ENCODE measurements at regions not wholly inside any gene's neighbourhood (a gene's known extent, or its start where the extent isn't known, plus 50 kb on each side); places are given as distances from the start of the nearest gene placed in this dataset.

GRCh38 chr10:43882711-43883110 is 234.0 kb upstream of the ZNF32 start:
- Histone ChIP-seq H3K27ac (ENCODE audit: low read length) (no peak overlapping the region), H3K36me3 (ENCODE audit: control insufficient read depth, insufficient read depth, low read length) (no peaks in the 10 kb centered on the region), H3K27me3 (ENCODE audit: control insufficient read depth, insufficient read depth, low read length) (no peaks in the 10 kb centered on the region), H3K4me1 (ENCODE audit: control insufficient read depth, insufficient read depth, low read length) (no peaks in the 10 kb centered on the region), H3K9me3 (ENCODE audit: control insufficient read depth, low read depth, low read length) (no peaks in the 10 kb centered on the region), H3K4me3 (ENCODE audit: low read length) (no peak overlapping the region)
- DNase-seq, result no peak
- no CpG with 5 or more reads among the region's 2 CpGs for WGBS (ENCODE audit: insufficient coverage, low lambda C conversion rate)

- DNase-seq, result no peak
- H3K27ac ChIP-seq (ENCODE audit: low read length), result no peak overlapping the region
- H3K4me1 ChIP-seq (ENCODE audit: control insufficient read depth, insufficient read depth, low read length), result no peaks in the 10 kb centered on the region
- no peaks in the 10 kb centered on the region for H3K9me3 ChIP-seq (ENCODE audit: control insufficient read depth, low read depth, low read length)
- H3K27me3 ChIP-seq (ENCODE audit: control insufficient read depth, insufficient read depth, low read length), result no peaks in the 10 kb centered on the region
- no peak overlapping the region for H3K4me3 ChIP-seq (ENCODE audit: low read length)
- H3K36me3 ChIP-seq (ENCODE audit: control insufficient read depth, insufficient read depth, low read length), result no peaks in the 10 kb centered on the region
- no CpG with 5 or more reads among the region's 2 CpGs for WGBS (ENCODE audit: insufficient coverage, low lambda C conversion rate)
Observed at GRCh38 chr10:43881657-43882056, 233.0 kb upstream of the ZNF32 start.

GRCh38 chr10:43880160-43880559 is 231.5 kb upstream of the ZNF32 start:
- no peak overlapping the region for H3K4me3 ChIP-seq (ENCODE audit: low read length)
- H3K27ac ChIP-seq (ENCODE audit: low read length), result no peak overlapping the region
- no peak for DNase-seq
- H3K36me3 ChIP-seq (ENCODE audit: control insufficient read depth, insufficient read depth, low read length), result no peaks in the 10 kb centered on the region
- WGBS (ENCODE audit: insufficient coverage, low lambda C conversion rate), result 82% methylated on average over 3 of the region's 8 CpGs
- no peaks in the 10 kb centered on the region for H3K27me3 ChIP-seq (ENCODE audit: control insufficient read depth, insufficient read depth, low read length)
- H3K9me3 ChIP-seq (ENCODE audit: control insufficient read depth, low read depth, low read length), result no peaks in the 10 kb centered on the region
- no peaks in the 10 kb centered on the region for H3K4me1 ChIP-seq (ENCODE audit: control insufficient read depth, insufficient read depth, low read length)

GRCh38 chr10:43879742-43880141 is 231.1 kb upstream of the ZNF32 start:
- Histone ChIP-seq H3K27ac (ENCODE audit: low read length) (no peak overlapping the region), H3K4me1 (ENCODE audit: control insufficient read depth, insufficient read depth, low read length) (no peaks in the 10 kb centered on the region), H3K4me3 (ENCODE audit: low read length) (no peak overlapping the region), H3K36me3 (ENCODE audit: control insufficient read depth, insufficient read depth, low read length) (no peaks in the 10 kb centered on the region), H3K9me3 (ENCODE audit: control insufficient read depth, low read depth, low read length) (no peaks in the 10 kb centered on the region), H3K27me3 (ENCODE audit: control insufficient read depth, insufficient read depth, low read length) (peaks cover 3% of the 10 kb centered on the region)
- WGBS (ENCODE audit: insufficient coverage, low lambda C conversion rate), result no CpG with 5 or more reads among the region's 12 CpGs
- DNase-seq, result no peak

GRCh38 chr10:43879162-43879561 is 230.5 kb upstream of the ZNF32 start:
- Histone ChIP-seq H3K4me1 (ENCODE audit: control insufficient read depth, insufficient read depth, low read length) (no peaks in the 10 kb centered on the region), H3K36me3 (ENCODE audit: control insufficient read depth, insufficient read depth, low read length) (no peaks in the 10 kb centered on the region), H3K9me3 (ENCODE audit: control insufficient read depth, low read depth, low read length) (no peaks in the 10 kb centered on the region), H3K27ac (ENCODE audit: low read length) (no peak overlapping the region), H3K27me3 (ENCODE audit: control insufficient read depth, insufficient read depth, low read length) (peaks cover 3% of the 10 kb centered on the region), H3K4me3 (ENCODE audit: low read length) (no peak overlapping the region)
- WGBS (ENCODE audit: insufficient coverage, low lambda C conversion rate), result no CpG with 5 or more reads among the region's 7 CpGs
- no peak for DNase-seq

GRCh38 chr10:43878386-43878785 is 229.7 kb upstream of the ZNF32 start:
- no CpG with 5 or more reads among the region's 10 CpGs for WGBS (ENCODE audit: insufficient coverage, low lambda C conversion rate)
- no peaks in the 10 kb centered on the region for H3K4me1 ChIP-seq (ENCODE audit: control insufficient read depth, insufficient read depth, low read length)
- H3K27ac ChIP-seq (ENCODE audit: low read length), result no peak overlapping the region
- peaks cover 3% of the 10 kb centered on the region for H3K27me3 ChIP-seq (ENCODE audit: control insufficient read depth, insufficient read depth, low read length)
- H3K4me3 ChIP-seq (ENCODE audit: low read length), result no peak overlapping the region
- no peaks in the 10 kb centered on the region for H3K9me3 ChIP-seq (ENCODE audit: control insufficient read depth, low read depth, low read length)
- no peak for DNase-seq
- H3K36me3 ChIP-seq (ENCODE audit: control insufficient read depth, insufficient read depth, low read length), result no peaks in the 10 kb centered on the region

- Histone ChIP-seq H3K36me3 (ENCODE audit: control insufficient read depth, insufficient read depth, low read length) (no peaks in the 10 kb centered on the region), H3K4me3 (ENCODE audit: low read length) (no peak overlapping the region), H3K4me1 (ENCODE audit: control insufficient read depth, insufficient read depth, low read length) (no peaks in the 10 kb centered on the region), H3K27me3 (ENCODE audit: control insufficient read depth, insufficient read depth, low read length) (peaks cover 3% of the 10 kb centered on the region), H3K9me3 (ENCODE audit: control insufficient read depth, low read depth, low read length) (no peaks in the 10 kb centered on the region), H3K27ac (ENCODE audit: low read length) (no peak overlapping the region)
- DNase-seq, result no peak
- 100% methylated on average over 1 of the region's 7 CpGs for WGBS (ENCODE audit: insufficient coverage, low lambda C conversion rate)
Observed at GRCh38 chr10:43876976-43877375, 228.3 kb upstream of the ZNF32 start.

GRCh38 chr10:43874984-43875383 is 226.3 kb upstream of the ZNF32 start:
- Histone ChIP-seq H3K9me3 (ENCODE audit: control insufficient read depth, low read depth, low read length) (no peaks in the 10 kb centered on the region), H3K27me3 (ENCODE audit: control insufficient read depth, insufficient read depth, low read length) (peaks cover 3% of the 10 kb centered on the region), H3K4me1 (ENCODE audit: control insufficient read depth, insufficient read depth, low read length) (no peaks in the 10 kb centered on the region), H3K36me3 (ENCODE audit: control insufficient read depth, insufficient read depth, low read length) (no peaks in the 10 kb centered on the region), H3K27ac (ENCODE audit: low read length) (no peak overlapping the region), H3K4me3 (ENCODE audit: low read length) (no peak overlapping the region)
- DNase-seq, result no peak
- WGBS (ENCODE audit: insufficient coverage, low lambda C conversion rate), result 27% methylated on average over 3 of the region's 10 CpGs

- no peaks in the 10 kb centered on the region for H3K9me3 ChIP-seq (ENCODE audit: control insufficient read depth, low read depth, low read length)
- peaks cover 3% of the 10 kb centered on the region for H3K27me3 ChIP-seq (ENCODE audit: control insufficient read depth, insufficient read depth, low read length)
- no peak overlapping the region for H3K27ac ChIP-seq (ENCODE audit: low read length)
- DNase-seq, result no peak
- H3K4me3 ChIP-seq (ENCODE audit: low read length), result no peak overlapping the region
- no CpG with 5 or more reads among the region's 5 CpGs for WGBS (ENCODE audit: insufficient coverage, low lambda C conversion rate)
- H3K4me1 ChIP-seq (ENCODE audit: control insufficient read depth, insufficient read depth, low read length), result no peaks in the 10 kb centered on the region
- H3K36me3 ChIP-seq (ENCODE audit: control insufficient read depth, insufficient read depth, low read length), result no peaks in the 10 kb centered on the region
Observed at GRCh38 chr10:43873717-43874116, 225.0 kb upstream of the ZNF32 start.

- H3K4me3 ChIP-seq (ENCODE audit: low read length), result no peak overlapping the region
- no CpG with 5 or more reads among the region's 6 CpGs for WGBS (ENCODE audit: insufficient coverage, low lambda C conversion rate)
- no peaks in the 10 kb centered on the region for H3K36me3 ChIP-seq (ENCODE audit: control insufficient read depth, insufficient read depth, low read length)
- H3K27ac ChIP-seq (ENCODE audit: low read length), result no peak overlapping the region
- DNase-seq, result no peak
- no peaks in the 10 kb centered on the region for H3K9me3 ChIP-seq (ENCODE audit: control insufficient read depth, low read depth, low read length)
- H3K4me1 ChIP-seq (ENCODE audit: control insufficient read depth, insufficient read depth, low read length), result no peaks in the 10 kb centered on the region
- peaks cover 3% of the 10 kb centered on the region for H3K27me3 ChIP-seq (ENCODE audit: control insufficient read depth, insufficient read depth, low read length)
Observed at GRCh38 chr10:43872644-43873043, 224.0 kb upstream of the ZNF32 start.

- no peak for DNase-seq
- H3K36me3 ChIP-seq (ENCODE audit: control insufficient read depth, insufficient read depth, low read length), result no peaks in the 10 kb centered on the region
Observed at GRCh38 chr10:43871545-43871944, 222.9 kb upstream of the ZNF32 start.

More at GRCh38 chr10:43871545-43871944, 222.9 kb upstream of the ZNF32 start:
- WGBS (ENCODE audit: insufficient coverage, low lambda C conversion rate), result 36% methylated on average over 2 of the region's 5 CpGs
- H3K27ac ChIP-seq (ENCODE audit: low read length), result no peak overlapping the region
- H3K27me3 ChIP-seq (ENCODE audit: control insufficient read depth, insufficient read depth, low read length), result peaks cover 3% of the 10 kb centered on the region
- no peak overlapping the region for H3K4me3 ChIP-seq (ENCODE audit: low read length)
- no peaks in the 10 kb centered on the region for H3K4me1 ChIP-seq (ENCODE audit: control insufficient read depth, insufficient read depth, low read length)
- no peaks in the 10 kb centered on the region for H3K9me3 ChIP-seq (ENCODE audit: control insufficient read depth, low read depth, low read length)
